ENCODE measurements at regions not wholly inside any gene's neighbourhood (a gene's known extent, or its start where the extent isn't known, plus 50 kb on each side); places are given as distances from the start of the nearest gene placed in this dataset.

GRCh38 chr6:140070846-140071473 lies 696.5 kb upstream of the CITED2 start:
- TF ChIP-seq CTCF (IDR thresholded peaks at IDR 0.05) = no peak
- no peak for TF ChIP-seq POLR2A (IDR thresholded peaks at IDR 0.05)

All from heart left ventricle (tissue), 13 donors.